IMR-90 (cell line): ENCODE measurements at regions not wholly inside any gene's neighbourhood (a gene's known extent, or its start where the extent isn't known, plus 50 kb on each side); places are given as distances from the start of the nearest gene placed in this dataset.

Experiments used
- ATAC-seq: fragments of 200-7000 bp; cut with Tn5 transposase; 2 replicates; pipeline ENCODE4 v1.9.1; 2020; ENCODE audit warnings: low read depth, mild to moderate bottlenecking, moderate library complexity
- BruUV-seq: library from RNA; stranded (reverse); fragments of 400-500 nt; replicated peaks from 2 replicates; lab custom pipeline; 2021; lab: Mats Ljungman, UMichigan
- CTCF ChIA-PET: fragments of 300-600 bp; formaldehyde crosslinking; extraction: SDS; loops from one replicate; lab custom pipeline; 2021; ENCODE audit warnings: antibody characterized with exemption; lab: Yijun Ruan, JAX
- POLR2A ChIA-PET: fragments of 300-600 bp; sonication (Branson Sonifier 250); formaldehyde crosslinking; loops from one replicate; lab custom pipeline; 2022; ENCODE audit warnings: antibody characterized with exemption; ENCODE audit not compliant: unreplicated experiment; lab: Charles Lee
- DNase-seq: peaks from one replicate; pipeline ENCODE4 v3.0.0; 2013
- H2AFZ ChIP-seq: replicated peaks from 2 replicates; pipeline ENCODE3; 2013; ENCODE audit warnings: low read length, mild to moderate bottlenecking; ENCODE audit not compliant: poor library complexity
- H2AK5ac ChIP-seq: 2 replicates; pipeline ENCODE4 v1.6.1; 2013; ENCODE audit warnings: low read depth, low read length, inconsistent platforms
- H2AK9ac ChIP-seq: replicated peaks from 2 replicates; pipeline ENCODE3; 2013; ENCODE audit warnings: mild to moderate bottlenecking, low read depth, low read length, moderate library complexity; ENCODE audit not compliant: poor library complexity
- H2BK120ac ChIP-seq: 2 replicates; pipeline ENCODE4 v1.6.1; 2013; ENCODE audit warnings: low read depth, low read length, inconsistent platforms
- H2BK15ac ChIP-seq: 3 replicates; pipeline ENCODE4 v1.6.1; 2013; ENCODE audit warnings: low read depth, low read length, inconsistent platforms
- H2BK20ac ChIP-seq: 2 replicates; pipeline ENCODE4 v1.6.1; 2013; ENCODE audit warnings: low read depth, mild to moderate bottlenecking, inconsistent platforms, low read length, moderate library complexity
- H2BK5ac ChIP-seq: 2 replicates; pipeline ENCODE4 v1.6.1; 2013; ENCODE audit warnings: mild to moderate bottlenecking, low read depth, low read length, inconsistent platforms; ENCODE audit not compliant: poor library complexity, severe bottlenecking
- H3K14ac ChIP-seq: replicated peaks from 2 replicates; pipeline ENCODE4 v1.6.1; 2013; ENCODE audit warnings: low read depth, low read length, inconsistent platforms
- H3K18ac ChIP-seq: 2 replicates; pipeline ENCODE4 v1.6.1; 2013; ENCODE audit warnings: low read depth, low read length, control low read depth
- H3K23ac ChIP-seq: 2 replicates; pipeline ENCODE4 v1.6.1; 2013; ENCODE audit warnings: low read depth, low read length, inconsistent platforms
- H3K27ac ChIP-seq: 2 replicates; pipeline ENCODE4 v1.5.1; 2013; ENCODE audit warnings: mild to moderate bottlenecking, control low read depth, low read length; ENCODE audit not compliant: insufficient read depth
- H3K27me3 ChIP-seq: 2 replicates; pipeline ENCODE4 v1.6.1; 2013; ENCODE audit warnings: low read length; ENCODE audit not compliant: control insufficient read depth, insufficient read depth
- H3K36me3 ChIP-seq: 2 replicates; pipeline ENCODE4 v1.6.1; 2013; ENCODE audit warnings: low read length, mixed read lengths; ENCODE audit not compliant: control insufficient read depth, insufficient read depth
- H3K4ac ChIP-seq: 2 replicates; pipeline ENCODE4 v1.6.1; 2013; ENCODE audit warnings: low read depth, low read length, inconsistent platforms
- H3K4me1 ChIP-seq: 2 replicates; pipeline ENCODE4 v1.6.1; 2013; ENCODE audit warnings: low read length, mixed read lengths; ENCODE audit not compliant: control insufficient read depth, insufficient read depth
- H3K4me2 ChIP-seq: 2 replicates; pipeline ENCODE4 v1.6.1; 2013; ENCODE audit warnings: low read depth, mild to moderate bottlenecking, control low read depth, low read length, moderate library complexity
- H3K4me3 ChIP-seq: 2 replicates; pipeline ENCODE4 v1.5.1; 2013; ENCODE audit warnings: low read depth, mild to moderate bottlenecking, control low read depth, low read length, moderate library complexity; ENCODE audit not compliant: insufficient read depth
- H3K56ac ChIP-seq: 2 replicates; pipeline ENCODE4 v1.6.1; 2013; ENCODE audit warnings: low read length, inconsistent platforms; ENCODE audit not compliant: insufficient read depth; ENCODE audit errors: extremely low read depth
- H3K79me1 ChIP-seq, 2 experiments: 2 replicates each; pipeline ENCODE4 v1.6.1; 2013; ENCODE audit warnings: low read length in 2 of 2, inconsistent platforms in 1 of 2, low read depth in 1 of 2
- H3K9ac ChIP-seq: 2 replicates; pipeline ENCODE4 v1.6.1; 2013; ENCODE audit warnings: low read depth, low read length, control low read depth
- H3K9me1 ChIP-seq: 2 replicates; pipeline ENCODE4 v1.6.1; 2013; ENCODE audit warnings: low read length, inconsistent platforms; ENCODE audit not compliant: insufficient read depth
- H3K9me3 ChIP-seq: 2 replicates; pipeline ENCODE4 v1.6.1; 2013; ENCODE audit warnings: low read length; ENCODE audit not compliant: control insufficient read depth, insufficient read depth
- H4K20me1 ChIP-seq: 2 replicates; pipeline ENCODE4 v1.6.1; 2013; ENCODE audit warnings: low read length, inconsistent platforms; ENCODE audit not compliant: insufficient read depth
- H4K5ac ChIP-seq: 2 replicates; pipeline ENCODE4 v1.6.1; 2013; ENCODE audit warnings: mild to moderate bottlenecking, low read depth, low read length, control low read depth
- H4K8ac ChIP-seq, 2 experiments: 2 replicates each; pipeline ENCODE4 v1.6.1; 2013; ENCODE audit warnings: low read depth in 2 of 2, low read length in 2 of 2, control low read depth in 1 of 2, inconsistent platforms in 1 of 2
- H4K91ac ChIP-seq: 2 replicates; pipeline ENCODE4 v1.6.1; 2013; ENCODE audit warnings: low read depth, low read length, inconsistent platforms; ENCODE audit not compliant: insufficient read depth
- CEBPB ChIP-seq: IDR thresholded peaks from 2 replicates; pipeline ENCODE4 v1.6.1; 2012; ENCODE audit warnings: low read depth, low read length, improper control_type of control experiment
- CTCF ChIP-seq: conservative IDR thresholded peaks from 2 replicates; pipeline ENCODE4 v1.5.1; 2012; ENCODE audit warnings: mild to moderate bottlenecking, low read depth, low read length, improper control_type of control experiment
- MXI1 ChIP-seq: IDR thresholded peaks from 2 replicates; pipeline ENCODE4 v1.6.1; 2012; ENCODE audit warnings: low read depth, mild to moderate bottlenecking, low read length, moderate library complexity, borderline replicate concordance
- NFE2L2 ChIP-seq: fragments of 150-350 bp; IDR thresholded peaks from 2 replicates; pipeline ENCODE4 v1.6.1; 2016; ENCODE audit warnings: low read depth, mild to moderate bottlenecking, low read length
- RAD21 ChIP-seq: IDR thresholded peaks from 2 replicates; pipeline ENCODE4 v1.6.1; 2012; ENCODE audit warnings: low read length, improper control_type of control experiment
- RCOR1 ChIP-seq: IDR thresholded peaks from 2 replicates; pipeline ENCODE4 v1.6.1; 2012; ENCODE audit warnings: mild to moderate bottlenecking, low read length, improper control_type of control experiment; ENCODE audit not compliant: insufficient replicate concordance
- SMC3 ChIP-seq: fragments of 150-350 bp; IDR thresholded peaks from 2 replicates; pipeline ENCODE4 v1.6.1; 2016; ENCODE audit warnings: low read depth, mild to moderate bottlenecking, antibody characterized with exemption, low read length, moderate library complexity
- dilution Hi-C: fragments of 300-500 bp; cut with HindIII; formaldehyde crosslinking; loops from one replicate; pipeline ENCODE4 v1.14.3; 2018; ENCODE audit warnings: low sequenced_read_pairs; ENCODE audit not compliant: unreplicated experiment
- in situ Hi-C: fragments of 300-500 bp; cut with MboI; formaldehyde crosslinking; loops from 3 replicates; pipeline ENCODE4 v1.14.3; 2019; ENCODE audit warnings: low sequenced_read_pairs, inconsistent platforms, mixed read lengths
- intact Hi-C: fragments of 100-400 bp; cut with micrococcal nuclease; formaldehyde crosslinking; loops from 2 replicates; pipeline ENCODE4 v1.10.0; 2022

GRCh38 chr9:104416470-104416869 is 87.6 kb upstream of the OR13F1 start:
- dilution Hi-C loops, result no loop called here
- Histone ChIP-seq H2BK15ac (no peak overlapping the region), H2AK9ac (no peak overlapping the region), H4K91ac (no peak overlapping the region), H3K4me2 (no peak overlapping the region), H3K4me3 (no peak overlapping the region), H2AFZ (no peak overlapping the region), H3K14ac (no peak overlapping the region), H3K36me3 (no peaks in the 10 kb centered on the region), H2BK120ac (no peak overlapping the region), H3K9me3 (peaks cover 2% of the 10 kb centered on the region; the same call in 1 of the 2 replicates), H3K4me1 (no peaks in the 10 kb centered on the region), H2BK5ac (no peak overlapping the region), H4K8ac (no peak overlapping the region), H3K9me1 (no peaks in the 10 kb centered on the region), H3K4ac (no peak overlapping the region), H3K56ac (no peak overlapping the region), H3K9ac (no peak overlapping the region), H2BK20ac (no peak overlapping the region), H3K23ac (no peak overlapping the region), H2AK5ac (no peak overlapping the region), H3K27me3 (no peaks in the 10 kb centered on the region), H3K79me1 (no peaks in the 10 kb centered on the region), H3K27ac (no peak overlapping the region), H4K20me1 (no peaks in the 10 kb centered on the region), H4K5ac (no peak overlapping the region), H3K18ac (no peak overlapping the region)
- intact Hi-C loops, result no loop called here
- BruUV-seq, result no TSS peak
- TF ChIP-seq MXI1 (no peak), RAD21 (no peak), NFE2L2 (no peak), RCOR1 (no peak), CTCF (no peak), CEBPB (no peak), SMC3 (no peak)
- no peak for DNase-seq
- no peak for ATAC-seq
- CTCF ChIA-PET, result no interaction called here
- POLR2A ChIA-PET, result no interaction called here
- in situ Hi-C loops, result no loop called here
